ENCODE measurements at regions not wholly inside any gene's neighbourhood (a gene's known extent, or its start where the extent isn't known, plus 50 kb on each side); places are given as distances from the start of the nearest gene placed in this dataset.
"Not testable (repeated sequence)": the region's sequence is repeated elsewhere in the genome, so short reads cannot be mapped to it uniquely, and the experiment has no call there.

DNA sequence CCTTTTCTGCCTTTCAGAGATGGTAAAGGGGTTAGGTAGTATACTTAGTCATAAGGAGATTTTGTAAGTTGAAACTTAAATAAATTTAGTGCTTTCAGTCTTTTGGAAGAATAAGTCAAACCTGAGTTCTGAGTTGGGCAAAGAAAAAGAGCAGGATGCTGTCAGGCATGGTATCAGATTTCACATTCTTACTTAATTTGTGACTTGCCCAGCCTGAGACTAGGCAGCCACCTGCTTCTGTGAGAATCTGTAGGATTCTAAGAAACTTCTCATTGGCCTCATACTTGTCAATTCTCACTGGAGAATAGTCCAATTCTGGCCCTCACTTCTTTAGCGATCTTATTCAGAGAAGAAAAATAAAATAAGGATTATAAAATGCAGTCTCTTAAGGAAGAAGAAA is 577.5 kb downstream of the DIPK2A start:
- DNase-seq, result no peak

DNA sequence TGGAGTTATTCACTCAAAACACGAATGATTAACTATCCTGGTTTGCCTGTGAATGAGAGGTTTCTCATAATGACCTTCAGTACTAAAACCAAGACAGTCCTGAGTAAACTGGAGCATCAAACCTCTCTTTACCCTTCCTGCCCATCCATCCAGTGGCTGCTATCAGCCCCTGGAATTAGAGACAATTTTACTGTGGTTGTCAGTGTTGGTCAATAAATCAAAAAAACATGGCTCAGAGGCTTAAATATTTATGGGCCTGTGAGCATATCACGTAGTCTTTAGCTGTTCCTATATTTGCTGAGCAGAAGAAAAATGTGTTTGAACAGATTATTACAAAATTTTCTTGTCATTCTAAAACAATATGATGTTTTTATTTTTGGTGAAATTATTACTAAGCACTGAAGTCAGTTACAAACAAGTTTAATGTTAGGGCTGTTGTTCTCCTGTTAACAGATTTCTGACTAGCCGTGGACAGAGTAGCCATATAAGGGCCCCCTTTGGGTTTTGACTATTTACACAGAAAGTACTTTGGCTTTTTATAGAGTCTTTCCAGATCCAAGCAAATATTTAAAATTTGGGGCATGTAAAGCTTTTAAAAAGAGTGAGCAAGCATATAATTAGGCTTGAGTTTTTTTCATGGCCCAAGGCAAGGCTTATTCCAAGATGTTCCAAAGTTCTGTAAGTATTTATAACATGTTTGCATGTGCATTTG is 580.9 kb downstream of the DIPK2A start:
- no peak for DNase-seq

DNA sequence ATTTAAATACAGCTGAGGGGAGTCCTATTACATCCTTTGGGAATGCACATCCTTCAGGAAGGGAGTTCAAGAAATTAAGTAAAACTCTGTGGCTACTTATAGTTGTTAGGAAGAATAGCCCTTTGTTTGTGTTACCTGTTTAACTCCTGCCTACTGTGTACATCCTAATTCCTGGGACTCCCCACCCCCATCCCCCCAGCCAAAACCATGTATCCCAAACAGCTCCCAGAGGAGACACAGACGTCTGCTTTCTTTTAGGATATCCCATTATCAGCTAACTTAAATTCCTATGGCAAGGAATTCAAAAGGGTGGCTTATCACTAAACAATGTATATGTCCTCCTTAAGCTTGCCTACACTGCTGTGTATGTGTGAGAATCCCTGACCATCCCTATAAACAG is 581.7 kb downstream of the DIPK2A start:
- no peak for DNase-seq

DNA sequence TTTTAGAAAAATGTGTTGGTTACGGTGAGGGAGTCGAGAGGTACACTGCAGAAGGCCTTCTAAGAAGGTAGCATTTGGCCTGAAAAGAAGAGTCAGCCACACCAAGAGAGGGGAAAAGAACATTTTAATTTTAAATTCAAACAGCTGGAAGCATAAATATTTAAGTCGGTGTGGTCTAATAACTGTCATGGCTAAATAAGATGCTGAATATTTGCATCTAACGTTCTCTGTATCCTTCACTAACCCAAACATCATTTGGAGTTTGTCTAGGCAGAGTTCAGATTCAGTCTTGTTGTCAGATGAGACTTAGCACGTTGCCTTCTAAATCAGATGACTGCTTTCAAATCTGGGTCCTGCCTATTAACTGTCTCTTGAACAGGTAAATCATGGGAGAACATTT is 583.3 kb downstream of the DIPK2A start:
- DNase-seq, result no peak

DNA sequence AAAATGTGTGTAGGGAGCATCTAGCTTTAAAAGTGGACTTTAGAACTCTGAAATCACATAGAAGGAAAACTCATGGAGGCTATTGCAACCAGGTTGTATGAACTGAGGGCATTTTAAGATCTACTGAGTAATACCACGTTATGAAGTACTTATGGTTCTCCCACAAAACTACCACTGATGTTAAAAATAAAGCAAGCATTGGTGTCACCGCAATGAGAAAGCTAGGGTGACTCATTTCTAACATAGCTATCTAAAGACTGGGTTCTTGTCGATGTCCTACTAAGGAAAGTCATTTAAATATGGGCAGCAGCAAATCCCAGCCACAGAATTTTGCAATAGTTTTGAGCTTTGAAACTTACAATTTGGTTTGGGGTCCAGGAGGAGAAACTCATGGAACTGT is 584.8 kb downstream of the DIPK2A start:
- DNase-seq, result no peak

DNA sequence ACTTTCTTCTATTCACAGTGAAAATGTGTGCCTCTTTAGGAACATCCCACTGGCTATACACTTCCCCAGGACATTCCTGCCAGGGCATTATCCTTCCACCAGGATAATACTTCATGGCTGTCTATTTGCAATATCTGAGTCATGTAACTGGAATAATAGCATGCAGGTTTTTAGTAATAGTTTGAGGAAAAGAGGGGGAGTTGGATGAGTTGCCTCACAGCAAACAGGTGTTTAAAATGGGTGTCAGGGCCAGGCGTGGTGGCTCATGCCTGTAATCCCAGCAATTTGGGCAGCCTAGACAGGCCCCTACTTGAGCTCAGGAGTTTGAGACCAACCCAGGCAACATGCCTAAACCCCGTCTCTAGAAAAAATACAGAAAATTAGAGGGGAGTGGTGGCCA is 585.9 kb downstream of the DIPK2A start:
- no peak for DNase-seq

- DNase-seq, result no peak
These were observed 592.4 kb downstream of the DIPK2A start for GRCh38 chr3:144564011-144564410.

GRCh38 chr3:144566320-144566719 is 594.7 kb downstream of the DIPK2A start:
- DNase-seq, result no peak

DNA sequence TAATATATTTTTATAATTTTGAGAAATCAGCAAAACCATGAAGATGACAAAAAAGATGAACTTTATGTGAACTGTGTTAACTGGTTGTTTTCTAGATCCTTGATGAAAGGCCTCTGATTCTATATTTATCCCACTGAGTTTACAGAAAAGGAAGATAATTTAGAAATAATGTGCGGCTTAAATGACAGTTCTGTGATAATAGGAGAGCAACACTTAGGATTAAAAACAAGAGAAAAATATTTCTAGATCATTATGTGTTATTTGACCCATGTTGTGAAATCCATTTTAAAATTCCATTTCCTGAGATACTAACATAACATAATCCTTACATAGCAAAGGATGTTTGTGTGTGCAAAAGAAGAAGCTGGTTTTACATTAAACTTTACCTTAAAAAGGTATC is 598.0 kb downstream of the DIPK2A start:
- DNase-seq, result no peak

- DNase-seq, result no peak
These were observed 612.2 kb downstream of the DIPK2A start for GRCh38 chr3:144583871-144584270.

DNA sequence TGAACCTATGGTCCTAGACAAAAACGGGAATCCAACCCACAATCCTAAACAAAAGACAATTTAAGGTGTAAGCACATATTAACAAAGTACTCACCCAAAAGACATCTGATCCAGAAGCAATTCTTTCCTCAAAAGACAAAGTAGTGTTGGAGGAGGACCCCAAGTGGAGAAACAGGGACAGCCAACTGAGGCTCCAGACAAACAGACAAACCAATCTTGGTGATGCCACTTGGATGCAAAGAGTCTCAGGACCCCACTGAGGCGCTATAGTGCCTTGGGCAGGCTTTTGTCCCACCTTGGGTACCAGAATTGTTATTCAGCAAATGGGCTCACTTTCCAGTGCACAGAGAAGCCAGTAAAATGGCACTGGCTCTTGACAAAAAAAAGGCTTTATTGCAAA is 613.8 kb downstream of the DIPK2A start:
- no peak for DNase-seq

- no peak for DNase-seq
These were observed 614.3 kb downstream of the DIPK2A start for GRCh38 chr3:144585953-144586352.

- no peak for DNase-seq
These were observed 614.8 kb downstream of the DIPK2A start for GRCh38 chr3:144586382-144586781.

DNA sequence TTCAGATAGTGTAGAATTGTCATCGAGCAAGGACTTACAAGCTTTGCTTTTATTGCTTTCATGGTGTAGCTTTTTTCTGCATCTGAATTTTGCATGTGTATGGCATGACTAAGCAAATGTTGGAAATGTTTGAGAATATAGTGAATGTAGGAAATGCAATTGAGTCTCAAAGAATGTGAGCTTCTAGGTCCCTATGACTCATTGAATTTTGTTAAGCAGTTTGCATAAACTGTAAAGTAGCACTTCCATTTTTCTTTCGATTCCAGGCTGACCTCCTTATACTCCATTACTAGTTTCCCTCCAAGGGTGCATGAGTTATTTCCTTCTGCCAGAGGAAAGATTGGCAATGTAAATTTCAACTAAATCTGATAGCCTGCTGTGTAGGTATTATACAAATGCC is 619.2 kb downstream of the DIPK2A start:
- no peak for DNase-seq

DNA sequence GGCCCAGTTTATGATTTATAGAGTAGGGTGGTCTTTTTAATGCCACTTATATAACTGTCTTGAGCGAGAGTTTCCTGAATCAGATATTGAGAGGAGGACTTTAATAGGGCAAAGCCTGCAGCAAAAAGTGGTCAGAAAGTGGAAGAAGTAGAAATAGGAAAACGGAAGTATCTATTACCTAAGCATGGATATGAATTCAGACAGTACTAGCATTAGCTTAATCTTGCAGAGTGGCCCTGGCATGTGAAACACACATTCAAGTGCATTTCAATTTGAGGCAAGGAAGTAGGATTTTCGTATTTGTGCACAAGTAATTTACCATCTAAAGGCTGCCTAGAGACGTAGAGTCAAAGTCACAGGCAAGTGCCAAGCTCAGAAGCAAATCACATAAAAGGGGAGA is 622.3 kb downstream of the DIPK2A start:
- no peak for DNase-seq

GRCh38 chr3:144620236-144620635 is 648.6 kb downstream of the DIPK2A start:
- not testable (repeated sequence) for DNase-seq

GRCh38 chr3:144622845-144623244 is 651.2 kb downstream of the DIPK2A start:
- DNase-seq, result no peak

- no peak for DNase-seq
These were observed 653.0 kb downstream of the DIPK2A start for GRCh38 chr3:144624656-144625055.

DNA sequence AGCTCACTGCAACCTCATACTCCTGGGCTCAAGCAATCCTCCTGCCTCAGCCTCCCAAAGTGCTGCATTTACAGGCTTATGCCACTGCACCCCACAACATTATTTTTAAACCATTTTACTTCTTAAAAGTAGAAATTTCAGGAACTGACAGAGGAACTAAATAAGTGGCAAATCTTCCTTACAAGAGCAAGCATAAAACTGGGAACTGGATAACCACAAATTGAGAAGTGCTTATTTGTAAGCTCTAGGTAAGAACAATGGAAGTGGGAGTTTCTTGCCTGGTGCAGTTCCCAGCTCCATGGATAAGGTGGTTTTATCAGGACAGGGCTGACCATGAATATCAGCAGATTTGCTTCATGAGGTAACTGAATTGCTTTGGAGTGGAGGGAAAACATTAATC is 655.2 kb downstream of the DIPK2A start:
- DNase-seq, result no peak

GRCh38 chr3:144629381-144629780 is 657.8 kb downstream of the DIPK2A start:
- no peak for DNase-seq

DNA sequence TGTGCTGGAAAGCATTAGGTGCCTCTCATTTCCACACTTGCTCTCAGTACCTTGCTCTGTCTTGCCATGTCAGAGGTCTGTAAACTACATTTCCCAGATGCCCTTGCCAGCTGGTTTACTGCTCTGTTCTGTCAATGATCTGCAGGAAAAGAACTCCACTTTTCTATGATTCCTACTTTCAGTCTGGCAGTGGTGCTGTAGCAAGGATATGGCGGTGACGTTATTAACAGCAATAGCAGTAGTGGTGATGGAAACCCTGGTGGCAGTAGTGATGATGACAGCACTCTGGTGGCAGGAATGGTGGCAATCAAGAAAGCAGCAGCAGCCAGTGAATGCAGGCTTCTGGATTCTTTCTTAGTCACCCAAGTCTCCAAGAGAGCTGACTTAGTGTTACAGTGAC is 665.2 kb downstream of the DIPK2A start:
- DNase-seq, result no peak

DNA sequence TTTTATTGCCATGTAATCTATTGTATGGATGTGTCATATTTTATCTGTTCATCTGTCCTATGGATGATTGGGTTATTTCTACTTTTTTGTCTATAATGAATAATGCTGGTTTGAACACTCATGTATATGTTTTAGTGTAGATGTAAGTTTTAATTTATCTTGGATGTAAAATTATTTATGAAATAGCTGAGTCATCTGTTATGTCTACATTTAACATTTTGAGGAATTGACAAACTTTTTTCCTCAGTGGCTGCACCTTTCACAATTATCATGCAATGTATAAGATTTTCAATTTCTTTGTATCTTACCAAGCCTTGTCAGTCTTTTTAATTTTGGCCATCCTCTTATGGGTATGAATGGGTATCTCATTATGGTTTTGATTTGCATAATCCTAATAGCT is 666.4 kb downstream of the DIPK2A start:
- DNase-seq, result no peak

DNA sequence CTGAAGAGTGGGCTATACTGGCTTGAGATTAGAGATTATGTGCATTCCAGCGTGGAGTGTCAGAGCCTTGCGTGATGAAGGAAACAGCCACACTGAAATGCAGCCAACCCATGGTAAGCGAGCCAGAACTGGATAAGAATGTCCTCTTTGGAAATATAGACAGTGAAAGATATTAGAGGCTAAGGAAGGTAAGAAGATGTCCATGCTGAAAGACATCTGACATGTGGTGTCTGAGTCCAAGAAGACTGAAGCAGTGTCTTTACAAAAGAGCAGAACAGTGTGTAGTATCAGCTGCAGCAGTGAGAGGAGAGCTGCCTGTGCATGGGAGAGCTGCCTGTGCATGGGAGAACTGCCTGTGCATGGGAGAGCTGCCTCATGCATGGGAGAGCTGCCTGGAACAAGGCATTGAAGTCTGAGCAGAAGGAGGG is 672.2 kb downstream of the DIPK2A start:
- DNase-seq, result no peak

DNA sequence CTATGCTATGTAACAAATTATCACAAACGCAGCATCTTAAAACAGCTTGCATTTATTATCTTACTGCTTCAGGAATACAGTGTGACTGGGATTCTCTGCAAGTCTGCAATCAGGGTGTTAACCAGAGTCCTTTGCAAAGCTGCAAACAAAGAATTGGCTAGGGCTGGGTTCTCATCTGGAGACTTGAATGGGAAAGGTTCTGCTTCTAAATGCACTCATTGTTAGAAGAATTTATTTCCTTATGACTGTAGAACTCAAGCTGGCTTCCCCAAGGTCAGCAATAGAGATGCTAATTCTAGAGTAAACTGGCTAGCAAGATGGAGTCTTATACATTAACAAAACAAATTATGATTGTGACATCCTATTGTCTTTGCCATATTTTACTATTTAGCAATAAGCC is 673.7 kb downstream of the DIPK2A start:
- no peak for DNase-seq

GRCh38 chr3:144650380-144650779 is 678.8 kb downstream of the DIPK2A start:
- DNase-seq, result no peak

DNA sequence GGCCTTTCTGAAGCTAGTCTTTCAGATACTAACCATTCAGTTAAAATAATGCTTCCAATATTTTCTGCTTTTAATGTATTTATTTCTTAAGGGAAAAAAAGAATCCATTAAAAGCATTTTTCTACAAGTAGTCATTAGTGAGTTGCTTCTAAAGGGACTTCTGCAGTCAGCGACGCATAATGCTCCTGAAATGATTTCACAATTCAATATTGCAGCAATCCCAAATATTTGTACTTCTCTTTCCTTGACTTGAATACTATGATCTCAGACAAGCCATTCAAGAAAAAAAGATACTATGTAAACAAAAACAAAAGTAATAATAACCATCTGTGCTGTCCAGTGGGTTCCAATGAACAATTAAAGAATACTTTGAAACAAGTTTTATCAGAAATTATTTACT is 681.0 kb downstream of the DIPK2A start:
- DNase-seq, result no peak

Data from hematopoietic multipotent progenitor cell treated with erythropoietin and hydrocortisone succinate and interleukin-3 and kit ligand, for 8 days (in vitro differentiated cells).